Lung (tissue), 11 donors: ENCODE measurements at regions not wholly inside any gene's neighbourhood (a gene's known extent, or its start where the extent isn't known, plus 50 kb on each side); places are given as distances from the start of the nearest gene placed in this dataset.
A peak's percentile ranks its signal among the peaks of the same experiment; 100 is the strongest.
"Not testable (repeated sequence)": the region's sequence is repeated elsewhere in the genome, so short reads cannot be mapped to it uniquely, and the experiment has no call there.

Experiments
- ATAC-seq: fragments of 200-7000 bp; cut with Tn5 transposase; one replicate; pipeline ENCODE4 v1.9.1; 2020; ENCODE audit warnings: moderate number of reproducible peaks; ENCODE audit not compliant: insufficient read depth, low FRiP score
- DNase-seq, 3 donors: peaks; one replicate each; pipeline ENCODE4 v3.0.0-alpha.2; 2013 to 2017
- H3K27ac ChIP-seq, 2 donors: one replicate each; pipeline ENCODE4 v1.5.1; 2013; ENCODE audit warnings: mild to moderate bottlenecking in 2 of 2, moderate library complexity in 2 of 2, control low read depth in 1 of 2, inconsistent platforms in 1 of 2, low read depth in 1 of 2, low read length in 1 of 2
- H3K27me3 ChIP-seq, 3 donors: one replicate each; pipeline ENCODE4 v1.5.1; 2013; ENCODE audit warnings: low read length in 2 of 3; ENCODE audit not compliant: control insufficient read depth in 3 of 3, insufficient read depth in 3 of 3
- H3K36me3 ChIP-seq, 4 donors: one replicate each; pipeline ENCODE4 v1.5.1; 2013; ENCODE audit warnings: low read length in 4 of 4, mild to moderate bottlenecking in 1 of 4, moderate library complexity in 1 of 4; ENCODE audit not compliant: control insufficient read depth in 4 of 4, insufficient read depth in 4 of 4
- H3K4me1 ChIP-seq, 5 donors: one replicate each; pipeline ENCODE4 v1.5.1; 2013; ENCODE audit warnings: low read length in 5 of 5, mild to moderate bottlenecking in 2 of 5, moderate library complexity in 1 of 5; ENCODE audit not compliant: control insufficient read depth in 5 of 5, insufficient read depth in 5 of 5
- H3K4me3 ChIP-seq: one replicate; pipeline ENCODE4 v1.5.1; 2013; ENCODE audit warnings: mild to moderate bottlenecking, control low read depth, moderate library complexity
- H3K9ac ChIP-seq, 2 donors: one replicate each; pipeline ENCODE4 v1.5.1; 2013; ENCODE audit warnings: low read length in 2 of 2, control low read depth in 1 of 2; ENCODE audit not compliant: insufficient read depth in 1 of 2
- H3K9me3 ChIP-seq, 4 donors: one replicate each; pipeline ENCODE4 v1.5.1; 2013; ENCODE audit warnings: low read length in 3 of 4, mild to moderate bottlenecking in 1 of 4, moderate library complexity in 1 of 4; ENCODE audit not compliant: control insufficient read depth in 4 of 4, insufficient read depth in 3 of 4
- WGBS, 2 donors: extraction: QIAGEN DNeasy Blood & Tissue Kit; methylation state at CpG; one replicate each; pipeline ENCODE4 v1.1.7; 2013; 5-methylcytosine and 5-hydroxymethylcytosine counted together
- TF ChIP-seq, protein P1 (sequence below): IDR thresholded peaks from 2 replicates; pipeline ENCODE4 v1.5.1; 2012; ENCODE audit warnings: mild to moderate bottlenecking; ENCODE audit errors: control extremely low read depth, extremely low read depth
- donor health status: control.
- donor health status: control.
- donor health status: Bipolar disorder and iron deficiency.
- donor health status: healthy.
- donor health status: DM: yes; HTN: yes; CAD: no.

DNA sequence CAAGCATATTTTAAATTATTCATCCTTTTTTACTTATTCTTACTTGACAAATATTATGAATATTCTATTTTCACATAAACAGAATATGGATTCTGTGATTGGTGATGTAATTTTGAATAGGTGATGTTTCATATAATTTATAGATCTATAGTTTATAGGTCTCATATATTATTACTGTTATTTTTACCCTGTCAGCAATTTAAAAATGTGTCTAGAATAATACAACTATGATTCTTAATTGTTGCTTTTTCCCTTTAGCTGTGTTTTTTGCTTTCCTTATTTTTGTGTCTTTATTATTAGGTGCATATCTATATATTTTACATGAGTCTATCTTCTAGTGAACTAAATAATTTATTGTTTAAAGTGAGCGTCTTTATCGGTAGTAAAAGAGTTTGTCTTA, 226.7 kb upstream of the FSIP2 start:
- Histone ChIP-seq H3K27ac (no peak overlapping the region), H3K9me3 (peaks cover 0 to 18% (median 3%) of the 10 kb centered on the region in 4 donors), H3K36me3 (no peaks in the 10 kb centered on the region), H3K27me3 (no peaks in the 10 kb centered on the region), H3K9ac (no peak overlapping the region), H3K4me1 (no peaks in the 10 kb centered on the region), H3K4me3 (no peak overlapping the region)
- 93 to 98% methylated on average over 2 of the region's 2 CpGs for WGBS, 2 donors
- DNase-seq (no peak), ATAC-seq (no peak)
- TF ChIP-seq, protein P1, sequence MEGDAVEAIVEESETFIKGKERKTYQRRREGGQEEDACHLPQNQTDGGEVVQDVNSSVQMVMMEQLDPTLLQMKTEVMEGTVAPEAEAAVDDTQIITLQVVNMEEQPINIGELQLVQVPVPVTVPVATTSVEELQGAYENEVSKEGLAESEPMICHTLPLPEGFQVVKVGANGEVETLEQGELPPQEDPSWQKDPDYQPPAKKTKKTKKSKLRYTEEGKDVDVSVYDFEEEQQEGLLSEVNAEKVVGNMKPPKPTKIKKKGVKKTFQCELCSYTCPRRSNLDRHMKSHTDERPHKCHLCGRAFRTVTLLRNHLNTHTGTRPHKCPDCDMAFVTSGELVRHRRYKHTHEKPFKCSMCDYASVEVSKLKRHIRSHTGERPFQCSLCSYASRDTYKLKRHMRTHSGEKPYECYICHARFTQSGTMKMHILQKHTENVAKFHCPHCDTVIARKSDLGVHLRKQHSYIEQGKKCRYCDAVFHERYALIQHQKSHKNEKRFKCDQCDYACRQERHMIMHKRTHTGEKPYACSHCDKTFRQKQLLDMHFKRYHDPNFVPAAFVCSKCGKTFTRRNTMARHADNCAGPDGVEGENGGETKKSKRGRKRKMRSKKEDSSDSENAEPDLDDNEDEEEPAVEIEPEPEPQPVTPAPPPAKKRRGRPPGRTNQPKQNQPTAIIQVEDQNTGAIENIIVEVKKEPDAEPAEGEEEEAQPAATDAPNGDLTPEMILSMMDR: no peak

DNA sequence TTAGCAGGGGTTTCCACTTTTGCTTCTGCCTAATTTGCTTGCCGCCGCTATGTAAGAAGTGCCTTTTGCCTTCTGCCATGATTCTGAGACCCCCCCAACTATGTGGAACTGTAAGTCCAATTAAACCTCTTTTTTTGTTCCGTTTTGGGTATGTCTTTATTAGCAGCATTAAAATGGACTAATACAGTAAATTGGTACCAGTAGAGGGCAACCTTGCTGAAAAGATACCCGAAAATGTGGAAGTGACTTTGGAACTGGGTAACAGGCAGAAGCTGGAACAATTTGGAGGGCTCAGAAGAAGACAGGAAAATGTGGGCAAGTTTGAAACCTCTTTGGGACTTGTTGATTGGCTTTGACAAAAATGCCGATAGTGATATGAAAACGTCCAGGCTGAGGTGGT, 216.1 kb upstream of the FSIP2 start:
- no peaks in the 10 kb centered on the region for H3K36me3 ChIP-seq
- no peak overlapping the region for H3K9ac ChIP-seq
- no peaks in the 10 kb centered on the region for H3K4me1 ChIP-seq
- TF ChIP-seq, protein P1: no peak
- no peak overlapping the region for H3K4me3 ChIP-seq
- peak in 1 of 3 donors; percentile 2 for DNase-seq
- H3K27ac ChIP-seq: no peak overlapping the region
- peaks cover 0 to 17% (median 0%) of the 10 kb centered on the region in 4 donors for H3K9me3 ChIP-seq
- WGBS, 2 donors: 76 to 78% methylated on average over 6 of the region's 6 CpGs
- ATAC-seq: no peak
- no peaks in the 10 kb centered on the region for H3K27me3 ChIP-seq

DNA sequence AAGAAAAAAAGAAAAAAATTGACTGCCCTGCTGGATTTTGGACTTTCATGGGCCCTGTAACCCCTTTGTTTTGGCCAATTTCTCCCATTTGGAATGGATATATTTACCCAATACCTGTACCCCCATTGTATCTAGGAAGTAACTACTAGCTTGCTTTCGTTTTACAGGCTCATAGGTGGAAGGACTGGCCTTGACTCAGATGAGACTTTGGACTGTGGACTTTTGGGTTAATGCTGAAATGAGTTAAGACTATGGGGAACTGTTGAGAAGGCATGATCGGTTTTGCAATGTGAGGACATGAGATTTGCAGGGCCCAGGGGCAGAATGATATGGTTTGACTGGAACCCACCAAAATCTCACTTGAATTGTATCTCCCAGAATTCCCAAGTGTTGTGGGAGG, 214.4 kb upstream of the FSIP2 start:
- 71 to 78% methylated on average over 2 of the region's 2 CpGs for WGBS, 2 donors
- not testable (repeated sequence) for ATAC-seq, H3K4me3 ChIP-seq, H3K36me3 ChIP-seq, DNase-seq, H3K4me1 ChIP-seq, H3K27ac ChIP-seq, H3K9me3 ChIP-seq, H3K27me3 ChIP-seq, H3K9ac ChIP-seq

DNA sequence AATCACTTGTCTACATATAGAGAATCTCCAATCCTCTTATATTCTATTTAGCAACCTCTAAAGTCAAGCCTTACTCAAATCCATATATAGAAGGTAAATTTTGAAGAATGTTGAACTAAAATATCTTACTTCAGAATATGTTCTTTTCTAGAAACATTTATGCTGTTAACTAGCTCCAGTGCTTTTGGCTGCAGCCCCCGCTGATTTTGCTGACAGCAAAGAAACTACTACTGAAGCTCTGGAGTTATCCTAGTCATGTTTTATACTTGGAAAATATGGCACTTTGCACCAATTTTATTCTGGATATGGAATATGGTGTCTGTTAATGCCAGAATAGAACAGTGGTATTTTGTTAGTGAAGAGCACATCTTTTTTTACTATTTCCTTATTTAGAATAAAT, 212.4 kb upstream of the FSIP2 start:
- no peak for DNase-seq
- H3K4me3 ChIP-seq: no peak overlapping the region
- TF ChIP-seq, protein P1: no peak
- peaks cover 0 to 8% (median 4%) of the 10 kb centered on the region in 4 donors for H3K9me3 ChIP-seq
- no peaks in the 10 kb centered on the region for H3K4me1 ChIP-seq
- no peak overlapping the region for H3K9ac ChIP-seq
- H3K27ac ChIP-seq: no peak overlapping the region
- WGBS, 2 donors: 94% methylated on average over 1 of the region's 1 CpG
- H3K27me3 ChIP-seq: no peaks in the 10 kb centered on the region
- no peak for ATAC-seq
- H3K36me3 ChIP-seq: no peaks in the 10 kb centered on the region
